H9 (cell line): ENCODE measurements at regions not wholly inside any gene's neighbourhood (a gene's known extent, or its start where the extent isn't known, plus 50 kb on each side); places are given as distances from the start of the nearest gene placed in this dataset.

Experiments used
- DNase-seq: peaks from one replicate; pipeline ENCODE4 v3.0.0-alpha.2; 2017
- H2AFZ ChIP-seq: one replicate; pipeline ENCODE4 v1.6.1; 2013; ENCODE audit warnings: mild to moderate bottlenecking, low read length, control low read depth, moderate library complexity
- H2AK5ac ChIP-seq: 2 replicates; pipeline ENCODE4 v1.6.1; 2013; ENCODE audit warnings: low read length, control low read depth, mixed read lengths; ENCODE audit not compliant: insufficient read length
- H2BK120ac ChIP-seq: one replicate; pipeline ENCODE4 v1.6.1; 2013; ENCODE audit warnings: low read depth, mild to moderate bottlenecking, low read length, control low read depth, inconsistent platforms; ENCODE audit not compliant: poor library complexity, severe bottlenecking
- H2BK12ac ChIP-seq: 2 replicates; pipeline ENCODE4 v1.6.1; 2013; ENCODE audit warnings: low read length, control low read depth, mixed read lengths, low read depth; ENCODE audit not compliant: insufficient read length
- H2BK15ac ChIP-seq: 2 replicates; pipeline ENCODE4 v1.6.1; 2013; ENCODE audit warnings: low read depth, low read length, control low read depth
- H2BK20ac ChIP-seq: one replicate; pipeline ENCODE4 v1.6.1; 2013; ENCODE audit warnings: low read depth, mild to moderate bottlenecking, low read length, control low read depth, inconsistent platforms; ENCODE audit not compliant: poor library complexity, severe bottlenecking
- H2BK5ac ChIP-seq: 2 replicates; pipeline ENCODE4 v1.6.1; 2013; ENCODE audit warnings: low read length, control low read depth, mixed read lengths; ENCODE audit not compliant: insufficient read length
- H3K14ac ChIP-seq: 2 replicates; pipeline ENCODE4 v1.6.1; 2013; ENCODE audit warnings: low read length, control low read depth; ENCODE audit not compliant: insufficient read depth
- H3K18ac ChIP-seq: 2 replicates; pipeline ENCODE4 v1.6.1; 2013; ENCODE audit warnings: low read depth, mild to moderate bottlenecking, mixed read lengths, low read length, control low read depth; ENCODE audit not compliant: insufficient read length
- H3K23ac ChIP-seq: 2 replicates; pipeline ENCODE4 v1.6.1; 2013; ENCODE audit warnings: low read length, control low read depth, mixed read lengths, low read depth; ENCODE audit not compliant: insufficient read length
- H3K23me2 ChIP-seq: 2 replicates; pipeline ENCODE4 v1.6.1; 2013; ENCODE audit warnings: low read depth, mild to moderate bottlenecking, mixed read lengths, low read length, control low read depth; ENCODE audit not compliant: insufficient read length, poor library complexity, severe bottlenecking
- H3K27ac ChIP-seq: 2 replicates; pipeline ENCODE4 v1.5.1; 2013; ENCODE audit warnings: low read length, control low read depth, mixed read lengths, low read depth; ENCODE audit not compliant: insufficient read length
- H3K27me3 ChIP-seq: 2 replicates; pipeline ENCODE4 v1.6.1; 2013; ENCODE audit warnings: low read length, control low read depth, inconsistent platforms; ENCODE audit not compliant: insufficient read depth
- H3K4ac ChIP-seq: 2 replicates; pipeline ENCODE4 v1.6.1; 2013; ENCODE audit warnings: low read depth, mild to moderate bottlenecking, control low read depth, inconsistent platforms, low read length, moderate library complexity
- H3K4me1 ChIP-seq: 2 replicates; pipeline ENCODE4 v1.6.1; 2013; ENCODE audit warnings: low read length, control low read depth, inconsistent platforms; ENCODE audit not compliant: insufficient read depth
- H3K4me2 ChIP-seq: 2 replicates; pipeline ENCODE4 v1.6.1; 2013; ENCODE audit warnings: low read length, control low read depth, mixed read lengths; ENCODE audit not compliant: insufficient read length, insufficient read depth
- H3K56ac ChIP-seq: 2 replicates; pipeline ENCODE4 v1.6.1; 2013; ENCODE audit warnings: low read depth, mild to moderate bottlenecking, mixed read lengths, low read length, control low read depth; ENCODE audit not compliant: insufficient read length
- H3K79me1 ChIP-seq: 2 replicates; pipeline ENCODE4 v1.6.1; 2013; ENCODE audit warnings: low read depth, mild to moderate bottlenecking, moderate library complexity, low read length, control low read depth, inconsistent platforms; ENCODE audit not compliant: insufficient read depth, poor library complexity, severe bottlenecking
- H3K79me2 ChIP-seq: 2 replicates; pipeline ENCODE4 v1.6.1; 2013; ENCODE audit warnings: low read length, control low read depth, inconsistent platforms; ENCODE audit not compliant: insufficient read depth
- H3K9ac ChIP-seq: 2 replicates; pipeline ENCODE4 v1.6.1; 2013; ENCODE audit warnings: low read length, control low read depth, mixed read lengths; ENCODE audit not compliant: insufficient read length; ENCODE audit errors: extremely low read depth
- H3K9me3 ChIP-seq: one replicate; pipeline ENCODE4 v1.6.1; 2013; ENCODE audit warnings: low read depth, low read length, inconsistent platforms; ENCODE audit not compliant: control insufficient read depth
- H3T11ph ChIP-seq: one replicate; pipeline ENCODE4 v1.6.1; 2013; ENCODE audit warnings: mild to moderate bottlenecking, low read length, control low read depth, inconsistent platforms
- H4K20me1 ChIP-seq: one replicate; pipeline ENCODE4 v1.6.1; 2013; ENCODE audit not compliant: control insufficient read depth, insufficient read length, insufficient read depth
- H4K5ac ChIP-seq: 2 replicates; pipeline ENCODE4 v1.6.1; 2013; ENCODE audit warnings: low read depth, mild to moderate bottlenecking, mixed read lengths, low read length, control low read depth; ENCODE audit not compliant: insufficient read length
- H4K8ac ChIP-seq: replicated peaks from 2 replicates; pipeline ENCODE4 v1.6.1; 2013; ENCODE audit warnings: low read length, control low read depth, mixed read lengths, low read depth; ENCODE audit not compliant: insufficient read length
- H4K91ac ChIP-seq: 2 replicates; pipeline ENCODE4 v1.6.1; 2013; ENCODE audit warnings: low read depth, mild to moderate bottlenecking, moderate library complexity, mixed read lengths, low read length, control low read depth; ENCODE audit not compliant: insufficient read length
- H3K27ac Mint-ChIP-seq, 3 experiments: 2 replicates in 2 of 3; 3 replicates in 1 of 3; pipeline ENCODE4 v1.8.0; 2020 to 2021; ENCODE audit warnings: mixed read lengths in 3 of 3, mild to moderate bottlenecking in 1 of 3, moderate library complexity in 1 of 3
- H3K27me3 Mint-ChIP-seq: 2 replicates; pipeline ENCODE4 v1.8.0; 2021; ENCODE audit warnings: low read depth, mild to moderate bottlenecking, moderate library complexity, mixed read lengths
- H3K36me3 Mint-ChIP-seq, 3 experiments: 2 replicates in 2 of 3; 3 replicates in 1 of 3; pipeline ENCODE4 v1.8.0; 2020 to 2021; ENCODE audit warnings: low read depth in 3 of 3, mixed read lengths in 3 of 3; ENCODE audit not compliant: insufficient read depth in 1 of 3
- H3K4me1 Mint-ChIP-seq, 2 experiments: 2 replicates each; pipeline ENCODE4 v1.8.0; 2020; ENCODE audit warnings: mixed read lengths in 2 of 2
- H3K4me3 Mint-ChIP-seq, 2 experiments: 2 replicates in 1 of 2; 3 replicates in 1 of 2; pipeline ENCODE4 v1.8.0; 2020 to 2021; ENCODE audit warnings: mild to moderate bottlenecking in 2 of 2, mixed read lengths in 2 of 2, moderate library complexity in 1 of 2
- H3K9me3 Mint-ChIP-seq, 2 experiments: 2 replicates in 1 of 2; 3 replicates in 1 of 2; pipeline ENCODE4 v1.8.0; 2020; ENCODE audit warnings: mild to moderate bottlenecking in 2 of 2, mixed read lengths in 2 of 2, moderate library complexity in 1 of 2
- WGBS: extraction: QIAGEN DNeasy Blood & Tissue Kit; methylation state at CpG from one replicate; pipeline ENCODE4 v1.1.7; 2013; ENCODE audit warnings: missing lambda C conversion rate, low lambda C conversion rate, mixed read lengths; ENCODE audit not compliant: insufficient read length; ENCODE audit errors: extremely low coverage; 5-methylcytosine and 5-hydroxymethylcytosine counted together
- TF ChIP-seq, protein P1 (sequence below): fragments of 200-600 bp; sonication (generic); conservative IDR thresholded peaks from 3 replicates; pipeline ENCODE4 v1.8.0; 2021; ENCODE audit warnings: antibody characterized with exemption, mild to moderate bottlenecking

DNA sequence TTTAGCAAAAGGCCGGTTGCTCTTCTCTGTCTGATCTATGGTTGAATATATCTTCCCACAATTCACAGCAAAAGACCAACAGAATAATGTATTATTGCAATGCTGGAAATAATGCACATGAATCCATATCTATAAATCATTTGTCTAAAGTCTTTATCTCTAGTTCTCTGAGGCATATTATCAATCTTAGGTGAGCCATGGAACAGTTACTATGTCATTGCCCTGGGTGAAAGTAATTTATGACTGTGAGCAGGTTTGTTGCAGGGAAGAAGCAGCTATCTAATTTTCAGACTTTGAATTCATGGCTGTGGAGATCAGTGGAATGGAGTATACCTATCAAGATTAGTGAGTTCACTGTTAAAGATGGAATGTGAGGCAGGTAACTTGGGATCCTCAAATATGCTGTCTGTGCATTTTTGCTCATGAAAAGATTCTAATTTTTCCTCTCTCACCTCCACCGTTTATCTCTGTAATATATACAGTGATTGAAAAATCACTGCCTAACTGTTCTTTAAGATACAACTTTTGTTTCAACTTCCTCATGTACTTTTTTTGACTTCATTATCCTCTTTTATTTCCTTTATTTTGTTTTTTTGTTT, 256.8 kb upstream of the ARSJ start:
- no CpG with 5 or more reads among the region's 2 CpGs for WGBS
- H3K18ac ChIP-seq: no peak overlapping the region
- Mint-ChIP-seq H3K36me3 (no peaks in the 10 kb centered on the region), H3K4me3 (no peak overlapping the region), H3K9me3 (no peaks in the 10 kb centered on the region), H3K4me1 (no peaks in the 10 kb centered on the region), H3K27me3 (no peaks in the 10 kb centered on the region), H3K27ac (no peak overlapping the region; a peak in 1 of 7 replicates)
- H3K4me2 ChIP-seq: no peak overlapping the region
- H3K79me2 ChIP-seq: no peaks in the 10 kb centered on the region
- no peak overlapping the region for H3T11ph ChIP-seq
- H4K5ac ChIP-seq: no peak overlapping the region
- H2BK5ac ChIP-seq: no peak overlapping the region
- H3K23me2 ChIP-seq: no peaks in the 10 kb centered on the region
- no peak overlapping the region for H3K56ac ChIP-seq
- H3K79me1 ChIP-seq: no peaks in the 10 kb centered on the region
- no peak overlapping the region for H3K27ac ChIP-seq
- no peak overlapping the region for H2BK15ac ChIP-seq
- H4K91ac ChIP-seq: no peak overlapping the region
- H2BK12ac ChIP-seq: no peak overlapping the region
- H3K4me1 ChIP-seq: no peaks in the 10 kb centered on the region
- TF ChIP-seq, protein P1, sequence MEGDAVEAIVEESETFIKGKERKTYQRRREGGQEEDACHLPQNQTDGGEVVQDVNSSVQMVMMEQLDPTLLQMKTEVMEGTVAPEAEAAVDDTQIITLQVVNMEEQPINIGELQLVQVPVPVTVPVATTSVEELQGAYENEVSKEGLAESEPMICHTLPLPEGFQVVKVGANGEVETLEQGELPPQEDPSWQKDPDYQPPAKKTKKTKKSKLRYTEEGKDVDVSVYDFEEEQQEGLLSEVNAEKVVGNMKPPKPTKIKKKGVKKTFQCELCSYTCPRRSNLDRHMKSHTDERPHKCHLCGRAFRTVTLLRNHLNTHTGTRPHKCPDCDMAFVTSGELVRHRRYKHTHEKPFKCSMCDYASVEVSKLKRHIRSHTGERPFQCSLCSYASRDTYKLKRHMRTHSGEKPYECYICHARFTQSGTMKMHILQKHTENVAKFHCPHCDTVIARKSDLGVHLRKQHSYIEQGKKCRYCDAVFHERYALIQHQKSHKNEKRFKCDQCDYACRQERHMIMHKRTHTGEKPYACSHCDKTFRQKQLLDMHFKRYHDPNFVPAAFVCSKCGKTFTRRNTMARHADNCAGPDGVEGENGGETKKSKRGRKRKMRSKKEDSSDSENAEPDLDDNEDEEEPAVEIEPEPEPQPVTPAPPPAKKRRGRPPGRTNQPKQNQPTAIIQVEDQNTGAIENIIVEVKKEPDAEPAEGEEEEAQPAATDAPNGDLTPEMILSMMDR: no peak
- DNase-seq: no peak
- no peak overlapping the region for H3K23ac ChIP-seq
- no peaks in the 10 kb centered on the region for H3K27me3 ChIP-seq
- H3K9ac ChIP-seq: no peak overlapping the region
- H2BK120ac ChIP-seq: no peak overlapping the region
- no peak overlapping the region for H4K8ac ChIP-seq
- no peaks in the 10 kb centered on the region for H3K9me3 ChIP-seq
- no peaks in the 10 kb centered on the region for H4K20me1 ChIP-seq
- H2AK5ac ChIP-seq: no peak overlapping the region
- no peak overlapping the region for H3K14ac ChIP-seq
- no peak overlapping the region for H2AFZ ChIP-seq
- no peak overlapping the region for H3K4ac ChIP-seq
- H2BK20ac ChIP-seq: no peak overlapping the region
